ENCODE measurements at regions not wholly inside any gene's neighbourhood (a gene's known extent, or its start where the extent isn't known, plus 50 kb on each side); places are given as distances from the start of the nearest gene placed in this dataset.

DNA sequence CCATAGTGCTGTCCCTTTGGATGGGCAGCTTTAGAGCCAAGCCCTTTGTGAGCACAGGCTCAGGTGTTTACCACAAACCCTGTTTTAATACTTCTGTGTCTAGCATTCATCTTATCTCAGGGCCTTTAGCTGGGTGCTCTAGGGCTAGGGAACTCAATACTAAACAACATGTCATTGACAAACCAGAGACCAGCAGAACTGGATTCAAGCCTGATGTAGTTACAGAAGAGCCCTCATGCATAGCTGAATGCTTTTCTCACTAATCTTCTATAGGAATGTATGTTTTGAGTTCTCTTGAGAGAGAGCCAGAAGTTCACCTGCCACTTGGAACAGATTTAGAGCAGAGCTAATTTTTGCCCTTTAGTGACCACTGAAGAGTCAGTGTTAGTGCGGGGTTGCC lies 142.6 kb downstream of the DCK start:
- TF ChIP-seq, protein P1, sequence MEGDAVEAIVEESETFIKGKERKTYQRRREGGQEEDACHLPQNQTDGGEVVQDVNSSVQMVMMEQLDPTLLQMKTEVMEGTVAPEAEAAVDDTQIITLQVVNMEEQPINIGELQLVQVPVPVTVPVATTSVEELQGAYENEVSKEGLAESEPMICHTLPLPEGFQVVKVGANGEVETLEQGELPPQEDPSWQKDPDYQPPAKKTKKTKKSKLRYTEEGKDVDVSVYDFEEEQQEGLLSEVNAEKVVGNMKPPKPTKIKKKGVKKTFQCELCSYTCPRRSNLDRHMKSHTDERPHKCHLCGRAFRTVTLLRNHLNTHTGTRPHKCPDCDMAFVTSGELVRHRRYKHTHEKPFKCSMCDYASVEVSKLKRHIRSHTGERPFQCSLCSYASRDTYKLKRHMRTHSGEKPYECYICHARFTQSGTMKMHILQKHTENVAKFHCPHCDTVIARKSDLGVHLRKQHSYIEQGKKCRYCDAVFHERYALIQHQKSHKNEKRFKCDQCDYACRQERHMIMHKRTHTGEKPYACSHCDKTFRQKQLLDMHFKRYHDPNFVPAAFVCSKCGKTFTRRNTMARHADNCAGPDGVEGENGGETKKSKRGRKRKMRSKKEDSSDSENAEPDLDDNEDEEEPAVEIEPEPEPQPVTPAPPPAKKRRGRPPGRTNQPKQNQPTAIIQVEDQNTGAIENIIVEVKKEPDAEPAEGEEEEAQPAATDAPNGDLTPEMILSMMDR (conservative IDR thresholded peaks at IDR 0.05; ENCODE audit: low read length), result no peak
- no peak for TF ChIP-seq EZH2phosphoT487 (IDR thresholded peaks at IDR 0.05; ENCODE audit: borderline replicate concordance, low read depth, low read length)
